H1 (cell line): ENCODE measurements at regions not wholly inside any gene's neighbourhood (a gene's known extent, or its start where the extent isn't known, plus 50 kb on each side); places are given as distances from the start of the nearest gene placed in this dataset.
"Not testable (repeated sequence)": the region's sequence is repeated elsewhere in the genome, so short reads cannot be mapped to it uniquely, and the experiment has no call there.

Source experiments
- CTCF ChIA-PET: fragments of 300-600 bp; sonication (Branson Sonifier 250); formaldehyde crosslinking; loops from one replicate; lab custom pipeline; 2021; ENCODE audit not compliant: partially characterized antibody; lab: Charles Lee
- POLR2A ChIA-PET: fragments of 300-600 bp; sonication (Branson Sonifier 250); formaldehyde crosslinking; loops from one replicate; lab custom pipeline; 2021; ENCODE audit warnings: inconsistent platforms; ENCODE audit not compliant: partially characterized antibody; lab: Charles Lee
- DNase-seq, 2 experiments: peaks; one replicate each; pipeline versions ENCODE4 v3.0.0 to v3.0.0-alpha.2; 2010 to 2022; ENCODE audit warnings: low spot score in 2 of 2, low read depth in 1 of 2, mixed read lengths in 1 of 2
- FAIRE-seq: peaks from 2 replicates; lab custom pipeline; 2011; peaks lifted over from hg19 to GRCh38; lab: Jason Lieb, UNC
- H2AFZ ChIP-seq: 2 replicates; pipeline ENCODE4 v1.8.1; 2012; ENCODE audit warnings: low read length, inconsistent platforms
- H2AK5ac ChIP-seq: 2 replicates; pipeline ENCODE4 v1.6.1; 2013; ENCODE audit warnings: low read depth, low read length
- H2BK120ac ChIP-seq: replicated peaks from 2 replicates; pipeline ENCODE3; 2013; ENCODE audit warnings: low read depth, low read length, inconsistent platforms
- H2BK12ac ChIP-seq: 2 replicates; pipeline ENCODE4 v1.6.1; 2013; ENCODE audit warnings: low read depth, low read length
- H2BK15ac ChIP-seq: 2 replicates; pipeline ENCODE4 v1.6.1; 2013; ENCODE audit warnings: low read length
- H2BK20ac ChIP-seq: 2 replicates; pipeline ENCODE4 v1.6.1; 2013; ENCODE audit warnings: low read length
- H2BK5ac ChIP-seq: 2 replicates; pipeline ENCODE4 v1.6.1; 2013; ENCODE audit warnings: low read depth, low read length
- H3K14ac ChIP-seq: 2 replicates; pipeline ENCODE4 v1.6.1; 2013; ENCODE audit warnings: inconsistent platforms; ENCODE audit not compliant: insufficient read length
- H3K18ac ChIP-seq: 2 replicates; pipeline ENCODE4 v1.6.1; 2013; ENCODE audit warnings: low read length; ENCODE audit errors: extremely low read depth
- H3K23ac ChIP-seq: 2 replicates; pipeline ENCODE4 v1.6.1; 2013; ENCODE audit warnings: inconsistent platforms; ENCODE audit not compliant: insufficient read length
- H3K23me2 ChIP-seq: 2 replicates; pipeline ENCODE4 v1.6.1; 2013; ENCODE audit warnings: low read depth, low read length
- H3K27ac ChIP-seq: 2 replicates; pipeline ENCODE4 v1.6.1; 2011; ENCODE audit warnings: low read depth, low read length, inconsistent platforms
- H3K27me3 ChIP-seq, 4 experiments: replicated peaks in 1 of 4; 1 replicate in 1 of 4; 2 replicates in 3 of 4; pipeline versions ENCODE4 v1.6.1 to v1.8.1; 2011 to 2013; ENCODE audit warnings: low read length in 3 of 4, mild to moderate bottlenecking in 3 of 4, inconsistent platforms in 2 of 4, mixed read lengths in 2 of 4, moderate library complexity in 1 of 4; ENCODE audit not compliant: control insufficient read depth in 3 of 4, insufficient read depth in 3 of 4; ENCODE audit errors: extremely low read depth in 1 of 4
- H3K36me3 ChIP-seq, 4 experiments: 2 replicates each; pipeline versions ENCODE4 v1.6.1 to v1.8.1; 2011 to 2013; ENCODE audit warnings: mild to moderate bottlenecking in 4 of 4, low read length in 3 of 4, moderate library complexity in 2 of 4, control low read depth in 1 of 4, inconsistent platforms in 1 of 4; ENCODE audit not compliant: insufficient read depth in 4 of 4, control insufficient read depth in 2 of 4
- H3K4ac ChIP-seq: replicated peaks from 2 replicates; pipeline ENCODE3; 2013; ENCODE audit warnings: low read length, low read depth, mixed read lengths, inconsistent platforms; ENCODE audit not compliant: insufficient read length
- H3K4me1 ChIP-seq, 4 experiments: replicated peaks in 1 of 4; 1 replicate in 1 of 4; 2 replicates in 3 of 4; pipeline versions ENCODE4 v1.6.1 to v1.8.1; 2011 to 2013; ENCODE audit warnings: low read length in 3 of 4, inconsistent platforms in 2 of 4, mixed read lengths in 1 of 4; ENCODE audit not compliant: insufficient read depth in 4 of 4, control insufficient read depth in 3 of 4
- H3K4me2 ChIP-seq, 2 experiments: 2 replicates each; pipeline versions ENCODE4 v1.6.1 to v1.8.1; 2011 to 2013; ENCODE audit warnings: low read depth in 2 of 2, low read length in 2 of 2, control low read depth in 1 of 2, inconsistent platforms in 1 of 2, mild to moderate bottlenecking in 1 of 2; ENCODE audit not compliant: insufficient read depth in 1 of 2
- H3K4me3 ChIP-seq, 4 experiments: fragments of 200-600, 300-600 bp in 1 of 4; sonication (generic), shearing (Covaris generic), sonication (Bioruptor Twin) in 1 of 4; 2 replicates each; pipeline versions ENCODE4 v1.5.1 to v1.8.1; 2011 to 2016; ENCODE audit warnings: low read length in 4 of 4, low read depth in 3 of 4, control low read depth in 2 of 4, inconsistent platforms in 2 of 4, mild to moderate bottlenecking in 2 of 4, mixed read lengths in 1 of 4, moderate library complexity in 1 of 4; ENCODE audit not compliant: insufficient read depth in 2 of 4; ENCODE audit errors: extremely low read depth in 1 of 4
- H3K56ac ChIP-seq: replicated peaks from 2 replicates; pipeline ENCODE3; 2013; ENCODE audit warnings: low read depth, mild to moderate bottlenecking, mixed read lengths, low read length, inconsistent platforms; ENCODE audit not compliant: insufficient read length
- H3K79me1 ChIP-seq: 2 replicates; pipeline ENCODE4 v1.6.1; 2013; ENCODE audit warnings: low read depth, low read length, control low read depth
- H3K79me2 ChIP-seq, 2 experiments: 2 replicates each; pipeline versions ENCODE4 v1.6.1 to v1.8.1; 2012 to 2013; ENCODE audit warnings: low read length in 2 of 2, mild to moderate bottlenecking in 2 of 2, inconsistent platforms in 1 of 2; ENCODE audit not compliant: insufficient read depth in 2 of 2, control insufficient read depth in 1 of 2
- H3K9ac ChIP-seq, 4 experiments: replicated peaks in 1 of 4; 1 replicate in 1 of 4; 2 replicates in 3 of 4; pipeline versions ENCODE4 v1.6.1 to v1.8.1; 2011 to 2013; ENCODE audit warnings: low read depth in 3 of 4, low read length in 3 of 4, control low read depth in 2 of 4, mild to moderate bottlenecking in 2 of 4, moderate library complexity in 2 of 4, inconsistent platforms in 1 of 4; ENCODE audit errors: extremely low read depth in 1 of 4
- H3K9me3 ChIP-seq, 2 experiments: 2 replicates each; pipeline versions ENCODE4 v1.6.1 to v1.8.1; 2012 to 2013; ENCODE audit warnings: mild to moderate bottlenecking in 2 of 2, moderate library complexity in 2 of 2, control low read depth in 1 of 2, inconsistent platforms in 1 of 2, low read depth in 1 of 2, low read length in 1 of 2, mixed read lengths in 1 of 2; ENCODE audit not compliant: insufficient read depth in 2 of 2
- H4K20me1 ChIP-seq, 2 experiments: replicated peaks in 1 of 2; 2 replicates each; pipeline versions ENCODE3 to v1.8.1; 2011 to 2013; ENCODE audit warnings: inconsistent platforms in 2 of 2, low read length in 2 of 2, mild to moderate bottlenecking in 1 of 2; ENCODE audit not compliant: insufficient read depth in 2 of 2, control insufficient read depth in 1 of 2
- H4K5ac ChIP-seq: 2 replicates; pipeline ENCODE4 v1.6.1; 2013; ENCODE audit warnings: low read length, low read depth, mixed read lengths, inconsistent platforms; ENCODE audit not compliant: insufficient read length
- H4K8ac ChIP-seq: 2 replicates; pipeline ENCODE4 v1.8.0; 2013; ENCODE audit warnings: mild to moderate bottlenecking, moderate library complexity, low read length, inconsistent platforms; ENCODE audit not compliant: insufficient read depth; ENCODE audit errors: extremely low read depth
- H4K91ac ChIP-seq: replicated peaks from 2 replicates; pipeline ENCODE3; 2013; ENCODE audit warnings: low read length, mixed read lengths, inconsistent platforms; ENCODE audit not compliant: insufficient read length
- CHD1 ChIP-seq: IDR thresholded peaks from 2 replicates; pipeline ENCODE4 v1.6.1; 2012; ENCODE audit warnings: low read depth, low read length, improper control_type of control experiment
- CTBP2 ChIP-seq: IDR thresholded peaks from 2 replicates; pipeline ENCODE4 v1.7.0; 2011; ENCODE audit warnings: borderline replicate concordance, mild to moderate bottlenecking, moderate library complexity, mixed read lengths, low read length; ENCODE audit not compliant: insufficient read depth, insufficient read length
- EP300 ChIP-seq, 2 experiments: IDR thresholded peaks; 1 replicate in 1 of 2; 2 replicates in 1 of 2; pipeline ENCODE4 v1.6.1; 2011 to 2012; ENCODE audit warnings: low read depth in 2 of 2, low read length in 2 of 2, mild to moderate bottlenecking in 2 of 2, borderline replicate concordance in 1 of 2, inconsistent platforms in 1 of 2, moderate library complexity in 1 of 2
- KDM1A ChIP-seq: fragments of 200-600, 300-600 bp; sonication (generic); IDR thresholded peaks from 2 replicates; pipeline ENCODE4 v1.7.1; 2016; ENCODE audit warnings: mild to moderate bottlenecking, low read length, borderline replicate concordance
- KDM5A ChIP-seq: fragments of 200-600 bp; IDR thresholded peaks from 2 replicates; pipeline ENCODE4 v1.7.1; 2012; ENCODE audit warnings: mild to moderate bottlenecking, low read length, inconsistent platforms, mixed read lengths
- POLR2AphosphoS5 ChIP-seq: IDR thresholded peaks from 2 replicates; pipeline ENCODE4 v1.6.1; 2011; ENCODE audit warnings: low read depth, low read length
- TEAD4 ChIP-seq: IDR thresholded peaks from 2 replicates; pipeline ENCODE4 v1.6.1; 2012; ENCODE audit warnings: low read depth, low read length, inconsistent platforms, mixed read lengths
- WGBS, 2 experiments: shearing (Covaris generic) in 1 of 2; methylation state at CpG; one replicate each; pipeline versions ENCODE4 v1.1.6 to v1.1.7; 2013 to 2015; ENCODE audit warnings: low lambda C conversion rate in 2 of 2, mixed read lengths in 2 of 2, inconsistent platforms in 1 of 2, low coverage in 1 of 2, missing lambda C conversion rate in 1 of 2; ENCODE audit not compliant: insufficient replicate concordance in 2 of 2, insufficient coverage in 1 of 2, insufficient read length in 1 of 2; ENCODE audit errors: extremely low coverage in 1 of 2, missing lambda C conversion rate in 1 of 2; 5-methylcytosine and 5-hydroxymethylcytosine counted together
- TF ChIP-seq, protein P1 (sequence below): IDR thresholded peaks from 2 replicates; pipeline ENCODE4 v1.6.1; 2012; ENCODE audit warnings: low read length, inconsistent platforms

DNA sequence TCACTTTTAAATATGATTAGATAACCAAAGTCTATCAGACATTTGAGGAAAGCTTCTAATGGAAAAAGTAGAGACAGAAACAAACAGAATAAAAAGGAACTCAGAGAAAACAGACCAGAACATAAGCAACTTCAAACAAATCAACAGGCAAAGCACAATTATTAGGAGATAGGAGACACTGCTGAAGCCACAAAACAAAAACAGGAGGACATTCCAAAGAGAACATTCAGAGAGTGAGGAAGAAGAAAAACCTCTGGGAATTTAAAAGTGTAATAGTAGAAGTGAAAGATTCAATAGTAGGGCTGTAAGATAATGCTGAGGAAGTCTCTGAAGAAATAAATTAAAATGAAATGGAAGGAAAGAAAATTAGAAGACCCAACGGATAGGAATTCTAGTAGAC is 83.2 kb upstream of the TBCA start (continued):
- TF ChIP-seq, protein P1, sequence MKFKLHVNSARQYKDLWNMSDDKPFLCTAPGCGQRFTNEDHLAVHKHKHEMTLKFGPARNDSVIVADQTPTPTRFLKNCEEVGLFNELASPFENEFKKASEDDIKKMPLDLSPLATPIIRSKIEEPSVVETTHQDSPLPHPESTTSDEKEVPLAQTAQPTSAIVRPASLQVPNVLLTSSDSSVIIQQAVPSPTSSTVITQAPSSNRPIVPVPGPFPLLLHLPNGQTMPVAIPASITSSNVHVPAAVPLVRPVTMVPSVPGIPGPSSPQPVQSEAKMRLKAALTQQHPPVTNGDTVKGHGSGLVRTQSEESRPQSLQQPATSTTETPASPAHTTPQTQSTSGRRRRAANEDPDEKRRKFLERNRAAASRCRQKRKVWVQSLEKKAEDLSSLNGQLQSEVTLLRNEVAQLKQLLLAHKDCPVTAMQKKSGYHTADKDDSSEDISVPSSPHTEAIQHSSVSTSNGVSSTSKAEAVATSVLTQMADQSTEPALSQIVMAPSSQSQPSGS = no peak
- TF ChIP-seq KDM1A = no peak
- TF ChIP-seq EP300 (IDR thresholded peaks at IDR 0.05; ENCODE audit: borderline replicate concordance in 1 of 2, low read depth in 2 of 2, low read length in 2 of 2) = no peak
- no peak for TF ChIP-seq TEAD4
- TF ChIP-seq CTBP2 = no peak
- TF ChIP-seq KDM5A = no peak
- no peak for TF ChIP-seq CHD1
- TF ChIP-seq POLR2AphosphoS5 = no peak
- TF ChIP-seq, all 59 proteins: peak for 0

GRCh38 chr5:77858678-77859077 is 82.5 kb upstream of the TBCA start:
- DNase-seq, H3K36me3 ChIP-seq, H2BK15ac ChIP-seq, H2AFZ ChIP-seq, H3K79me2 ChIP-seq, H3K27ac ChIP-seq, H4K5ac ChIP-seq, H3K23ac ChIP-seq, CTCF ChIA-PET, H4K20me1 ChIP-seq, H3K4me2 ChIP-seq, H3K4me3 ChIP-seq, H3K79me1 ChIP-seq, H3K14ac ChIP-seq, H3K4me1 ChIP-seq, H3K9ac ChIP-seq, H2BK5ac ChIP-seq, POLR2A ChIA-PET, H4K8ac ChIP-seq, H3K4ac ChIP-seq, H2BK20ac ChIP-seq, H3K18ac ChIP-seq, H3K9me3 ChIP-seq, H3K23me2 ChIP-seq, H2BK120ac ChIP-seq, FAIRE-seq, H4K91ac ChIP-seq, H2AK5ac ChIP-seq, H2BK12ac ChIP-seq, H3K56ac ChIP-seq: not testable (repeated sequence)
- H3K27me3 ChIP-seq = peaks cover 6 to 28% (median 20%) of the 10 kb centered on the region in 4 experiments; a peak in 6 of 7 replicates
- 85% methylated on average over 9 of the region's 9 CpGs; no CpG with 5 or more reads in 1 of the 2 experiments for WGBS, 2 experiments
